GM23338 (cell line): ENCODE measurements at regions not wholly inside any gene's neighbourhood (a gene's known extent, or its start where the extent isn't known, plus 50 kb on each side); places are given as distances from the start of the nearest gene placed in this dataset.

Experiments
- ATAC-seq: fragments of 200-7000 bp; cut with Tn5 transposase; 3 replicates; pipeline ENCODE4 v1.9.1; 2020
- DNase-seq: peaks from one replicate; pipeline ENCODE4 v3.0.0-alpha.2; 2015; ENCODE audit warnings: low spot score
- H2AFZ ChIP-seq: fragments of 200-600 bp; sonication (generic); 2 replicates; pipeline ENCODE4 v1.8.0; 2016; ENCODE audit warnings: antibody characterized with exemption, mild to moderate bottlenecking, moderate library complexity
- H3F3A ChIP-seq: fragments of 200-600 bp; sonication (generic); replicated peaks from 2 replicates; pipeline ENCODE4 v1.8.0; 2017; ENCODE audit warnings: antibody characterized with exemption, mixed run types, low read depth
- H3K27ac ChIP-seq: fragments of 200-600 bp; sonication (generic); 2 replicates; pipeline ENCODE4 v1.6.1; 2016; ENCODE audit warnings: low read depth
- H3K27me3 ChIP-seq: fragments of 200-600 bp; sonication (generic); 2 replicates; pipeline ENCODE4 v1.8.0; 2016; ENCODE audit warnings: mild to moderate bottlenecking, mixed run types, moderate library complexity; ENCODE audit not compliant: insufficient read depth
- H3K36me3 ChIP-seq: fragments of 200-600 bp; sonication (generic); 2 replicates; pipeline ENCODE4 v1.8.0; 2016; ENCODE audit warnings: mild to moderate bottlenecking; ENCODE audit not compliant: insufficient read depth
- H3K4me1 ChIP-seq: fragments of 200-600 bp; sonication (generic); 2 replicates; pipeline ENCODE4 v1.8.0; 2016; ENCODE audit warnings: mild to moderate bottlenecking, moderate library complexity; ENCODE audit not compliant: insufficient read depth
- H3K4me2 ChIP-seq: fragments of 200-600 bp; sonication (generic); 2 replicates; pipeline ENCODE4 v1.7.1; 2017; ENCODE audit warnings: mixed run types
- H3K4me3 ChIP-seq: fragments of 200-600 bp; sonication (generic); 2 replicates; pipeline ENCODE4 v1.6.1; 2016; ENCODE audit warnings: mixed run types
- H3K79me2 ChIP-seq: fragments of 200-600 bp; sonication (generic); replicated peaks from 2 replicates; pipeline ENCODE4 v1.8.0; 2017; ENCODE audit warnings: mild to moderate bottlenecking; ENCODE audit not compliant: insufficient read depth
- H3K9me2 ChIP-seq: fragments of 200-600 bp; sonication (generic); 2 replicates; pipeline ENCODE4 v1.8.0; 2017; ENCODE audit not compliant: insufficient read depth
- H4K20me1 ChIP-seq: fragments of 200-600 bp; sonication (generic); replicated peaks from 2 replicates; pipeline ENCODE4 v1.8.0; 2017; ENCODE audit warnings: mild to moderate bottlenecking; ENCODE audit not compliant: insufficient read depth
- H3K27ac Mint-ChIP-seq: 2 replicates; pipeline ENCODE4 v1.8.0; 2020; ENCODE audit warnings: inconsistent platforms, mild to moderate bottlenecking, moderate library complexity, mixed read lengths
- H3K27me3 Mint-ChIP-seq: 3 replicates; pipeline ENCODE4 v1.8.0; 2022; ENCODE audit warnings: low read depth, mild to moderate bottlenecking, moderate library complexity, mixed read lengths, inconsistent platforms; ENCODE audit not compliant: insufficient read depth, poor library complexity
- H3K36me3 Mint-ChIP-seq: 3 replicates; pipeline ENCODE4 v1.8.0; 2021; ENCODE audit warnings: low read depth, mild to moderate bottlenecking, inconsistent platforms, moderate library complexity, mixed read lengths
- H3K4me1 Mint-ChIP-seq: 3 replicates; pipeline ENCODE4 v1.8.0; 2020; ENCODE audit warnings: mild to moderate bottlenecking, inconsistent platforms, mixed read lengths
- H3K4me3 Mint-ChIP-seq: 3 replicates; pipeline ENCODE4 v1.8.0; 2021; ENCODE audit warnings: moderate library complexity, mild to moderate bottlenecking, inconsistent platforms, mixed read lengths
- H3K9me3 Mint-ChIP-seq: 3 replicates; pipeline ENCODE4 v1.8.0; 2020; ENCODE audit warnings: moderate library complexity, mild to moderate bottlenecking, inconsistent platforms, mixed read lengths
- CTCF ChIP-seq, 2 experiments: fragments of 200-600 bp in 1 of 2; sonication (generic) in 1 of 2; conservative IDR thresholded peaks; 2 replicates each; pipeline versions ENCODE4 v1.5.1 to v1.6.1; 2016 to 2017; ENCODE audit warnings: antibody characterized with exemption in 2 of 2, low read depth in 2 of 2, mild to moderate bottlenecking in 2 of 2, moderate library complexity in 1 of 2
- ETS1 ChIP-seq: IDR thresholded peaks from 2 replicates; pipeline ENCODE4 v1.6.1; 2016; ENCODE audit warnings: antibody characterized with exemption
- EZH2 ChIP-seq: fragments of 200-600 bp; sonication (generic); IDR thresholded peaks from one replicate; pipeline ENCODE4 v1.8.0; 2017; ENCODE audit warnings: antibody characterized with exemption, mild to moderate bottlenecking, low read depth; ENCODE audit not compliant: unreplicated experiment
- EZH2phosphoT487 ChIP-seq: fragments of 200-600 bp; sonication (generic); IDR thresholded peaks from one replicate; pipeline ENCODE4 v1.8.1; 2018; ENCODE audit warnings: antibody characterized with exemption; ENCODE audit not compliant: unreplicated experiment
- NANOG ChIP-seq: IDR thresholded peaks from 2 replicates; pipeline ENCODE4 v1.6.1; 2016; ENCODE audit warnings: antibody characterized with exemption, borderline replicate concordance
- ZNF331 ChIP-seq: fragments of 250-450 bp; sonication (Bioruptor Pico); IDR thresholded peaks from 2 replicates; pipeline ENCODE4 v1.5.0; 2020; ENCODE audit warnings: low read depth, mild to moderate bottlenecking, moderate library complexity
- ZNF462 ChIP-seq: fragments of 250-450 bp; sonication (Bioruptor Pico); IDR thresholded peaks from 2 replicates; pipeline ENCODE4 v1.5.0; 2020; ENCODE audit warnings: mild to moderate bottlenecking, moderate library complexity

- no peak for TF ChIP-seq EZH2
- TF ChIP-seq CTCF (conservative IDR thresholded peaks at IDR 0.05; ENCODE audit: low read depth in 2 of 2), result no peak
- no peak for TF ChIP-seq ZNF462
- TF ChIP-seq EZH2phosphoT487, result no peak
- no peak for TF ChIP-seq NANOG
- TF ChIP-seq ZNF331, result no peak
Observed at GRCh38 chr2:121066526-121066925, 218.5 kb downstream of the TFCP2L1 start (continued).

GRCh38 chr2:121068851-121069250, 216.2 kb downstream of the TFCP2L1 start:
- Mint-ChIP-seq H3K4me1 (no peaks in the 10 kb centered on the region), H3K27ac (no peak overlapping the region), H3K4me3 (no peak overlapping the region), H3K36me3 (no peaks in the 10 kb centered on the region), H3K9me3 (no peaks in the 10 kb centered on the region), H3K27me3 (peaks cover 37% of the 10 kb centered on the region)
- no peak overlapping the region for H3K4me3 ChIP-seq
- DNase-seq (no peak), ATAC-seq (no peak)
- H4K20me1 ChIP-seq, result no peaks in the 10 kb centered on the region
- H3K79me2 ChIP-seq, result no peaks in the 10 kb centered on the region
- no peaks in the 10 kb centered on the region for H3K9me2 ChIP-seq
- H2AFZ ChIP-seq, result no peak overlapping the region
- H3K36me3 ChIP-seq, result no peaks in the 10 kb centered on the region
- H3K4me2 ChIP-seq, result no peak overlapping the region
- no peaks in the 10 kb centered on the region; the same call in 1 of the 2 replicates for H3K27me3 ChIP-seq
- no peaks in the 10 kb centered on the region for H3F3A ChIP-seq
- no peak overlapping the region for H3K27ac ChIP-seq
- H3K4me1 ChIP-seq, result 0 out of 2 replicates have a peak, but pooled peaks cover 4% of the 10 kb centered on the region
- TF ChIP-seq ETS1 (no peak), ZNF331 (no peak), ZNF462 (no peak)
